ENCODE measurements at regions not wholly inside any gene's neighbourhood (a gene's known extent, or its start where the extent isn't known, plus 50 kb on each side); places are given as distances from the start of the nearest gene placed in this dataset.

- no peaks in the 10 kb centered on the region for H3K9me3 Mint-ChIP-seq
- no peak for DNase-seq (ENCODE audit: low spot score)
- no peak overlapping the region for H3K4me3 Mint-ChIP-seq
- ChIA-PET POLR2A (no interaction called here), CTCF (no interaction called here)
- TF ChIP-seq, protein P1, sequence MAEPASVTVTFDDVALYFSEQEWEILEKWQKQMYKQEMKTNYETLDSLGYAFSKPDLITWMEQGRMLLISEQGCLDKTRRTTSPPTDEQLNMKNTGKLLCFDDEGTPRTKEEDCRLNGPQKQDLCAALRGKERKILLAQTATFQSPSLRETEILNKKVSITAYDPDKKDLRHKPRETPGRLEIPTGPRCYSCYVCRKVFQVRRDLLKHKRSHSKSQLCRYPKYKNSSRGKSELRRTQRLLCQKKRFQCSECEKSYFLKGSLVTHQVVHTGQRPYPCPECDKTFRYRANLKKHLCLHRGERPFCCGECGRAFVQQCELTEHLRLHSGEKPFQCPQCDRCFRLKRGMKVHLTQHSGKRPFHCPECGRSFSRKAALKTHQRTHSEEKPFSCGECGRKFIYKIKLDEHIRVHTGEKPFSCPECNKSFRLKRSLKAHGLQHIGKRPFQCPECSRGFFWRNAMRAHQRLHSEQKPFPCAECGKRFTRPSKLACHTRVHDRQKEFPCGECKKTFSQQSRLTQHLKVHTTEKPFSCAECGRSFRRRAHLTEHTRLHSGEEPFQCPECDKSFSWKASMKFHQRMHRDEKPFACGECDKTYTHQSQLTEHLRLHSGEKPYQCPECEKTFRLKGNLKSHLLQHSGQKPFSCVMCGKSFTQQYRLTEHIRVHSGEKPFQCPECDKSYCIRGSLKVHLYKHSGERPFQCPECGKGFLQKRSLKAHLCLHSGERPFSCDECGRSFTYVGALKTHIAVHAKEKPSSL (CRISPR knock-in tag; conservative IDR thresholded peaks at IDR 0.05) = no peak
- TF ChIP-seq ATF1 (CRISPR knock-in tag; IDR thresholded peaks at IDR 0.05) (no peak), CBFB (CRISPR knock-in tag; IDR thresholded peaks at IDR 0.05; ENCODE audit: low read depth) (no peak), FOXP1 (CRISPR knock-in tag; IDR thresholded peaks at IDR 0.05; ENCODE audit: borderline replicate concordance) (no peak), ESRRA (CRISPR knock-in tag; IDR thresholded peaks at IDR 0.05; ENCODE audit: borderline replicate concordance) (no peak)
- TF ChIP-seq, protein P2, sequence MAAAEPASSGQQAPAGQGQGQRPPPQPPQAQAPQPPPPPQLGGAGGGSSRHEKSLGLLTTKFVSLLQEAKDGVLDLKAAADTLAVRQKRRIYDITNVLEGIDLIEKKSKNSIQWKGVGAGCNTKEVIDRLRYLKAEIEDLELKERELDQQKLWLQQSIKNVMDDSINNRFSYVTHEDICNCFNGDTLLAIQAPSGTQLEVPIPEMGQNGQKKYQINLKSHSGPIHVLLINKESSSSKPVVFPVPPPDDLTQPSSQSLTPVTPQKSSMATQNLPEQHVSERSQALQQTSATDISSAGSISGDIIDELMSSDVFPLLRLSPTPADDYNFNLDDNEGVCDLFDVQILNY (CRISPR knock-in tag; IDR thresholded peaks at IDR 0.05) = no peak
- H3K27ac Mint-ChIP-seq = no peak overlapping the region
- ATAC-seq = no peak
- no peaks in the 10 kb centered on the region for H3K4me1 Mint-ChIP-seq
- H3K36me3 Mint-ChIP-seq = no peaks in the 10 kb centered on the region
- no peaks in the 10 kb centered on the region for H3K27me3 Mint-ChIP-seq (ENCODE audit: low read depth)
Measured at GRCh38 chrX:12032082-12032481, 106.2 kb upstream of the FRMPD4 start.

DNA sequence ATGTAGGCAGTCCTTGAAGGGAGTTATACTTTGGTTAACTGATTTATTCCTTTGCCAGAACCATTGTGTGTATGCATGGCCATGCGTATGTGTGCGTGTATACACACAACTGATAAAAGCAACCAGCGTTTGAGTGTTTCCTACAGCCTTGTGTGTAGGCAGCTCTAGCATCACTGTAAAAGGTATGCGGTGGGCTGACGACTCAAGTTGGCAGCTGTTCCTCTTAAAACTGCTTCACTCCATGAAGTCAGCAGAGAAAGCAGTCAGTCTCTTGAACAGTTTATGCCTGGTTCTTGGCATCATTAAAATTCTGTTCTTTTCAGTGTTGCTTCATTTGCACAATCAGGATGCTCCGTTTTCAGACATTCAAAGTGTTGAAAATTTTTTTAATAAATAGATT lies 103.5 kb upstream of the FRMPD4 start:
- ChIA-PET POLR2A (no interaction called here), CTCF (no interaction called here)
- ATAC-seq (no peak), DNase-seq (ENCODE audit: low spot score) (no peak)
- Mint-ChIP-seq H3K9me3 (no peaks in the 10 kb centered on the region), H3K27ac (no peak overlapping the region), H3K4me3 (no peak overlapping the region), H3K36me3 (no peaks in the 10 kb centered on the region), H3K4me1 (no peaks in the 10 kb centered on the region), H3K27me3 (ENCODE audit: low read depth) (no peaks in the 10 kb centered on the region)
- TF ChIP-seq NR3C1 (CRISPR knock-in tag; conservative IDR thresholded peaks at IDR 0.05; ENCODE audit: low read depth) = no peak
- TF ChIP-seq NFE2L1 (CRISPR knock-in tag; IDR thresholded peaks at IDR 0.05) = no peak
- TF ChIP-seq GTF2I (CRISPR knock-in tag; conservative IDR thresholded peaks at IDR 0.05) = no peak
- TF ChIP-seq ETV6 (CRISPR knock-in tag; IDR thresholded peaks at IDR 0.05) = no peak
- no peak for TF ChIP-seq TEAD1 (CRISPR knock-in tag; IDR thresholded peaks at IDR 0.05)
- no peak for TF ChIP-seq SMAD3 (CRISPR knock-in tag; IDR thresholded peaks at IDR 0.05; ENCODE audit: borderline replicate concordance)

DNA sequence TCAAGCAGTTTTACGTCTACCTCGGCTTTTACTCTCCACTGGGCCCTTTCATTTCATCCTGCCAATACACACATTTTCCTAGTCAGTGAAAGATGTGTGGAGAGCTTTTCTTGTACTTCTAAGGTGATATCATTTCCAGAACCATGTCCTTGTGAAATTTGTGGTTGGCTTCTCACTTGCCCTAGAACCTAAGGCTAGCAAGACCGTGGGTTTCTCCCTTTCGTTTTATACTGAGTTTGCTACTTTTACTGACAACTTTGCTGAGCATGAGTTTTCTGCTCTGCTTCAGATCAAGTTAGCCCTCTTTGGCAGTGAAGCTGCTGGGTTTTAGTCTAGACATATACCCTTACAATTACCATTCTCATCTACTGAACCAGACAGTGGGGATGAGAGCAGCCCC lies 95.7 kb upstream of the FRMPD4 start:
- no peaks in the 10 kb centered on the region; the same call in 1 of the 2 replicates for H3K27me3 Mint-ChIP-seq (ENCODE audit: low read depth)
- H3K36me3 Mint-ChIP-seq = no peaks in the 10 kb centered on the region
- POLR2A ChIA-PET = no interaction called here
- CTCF ChIA-PET = no interaction called here
- no peak overlapping the region for H3K27ac Mint-ChIP-seq
- H3K4me1 Mint-ChIP-seq = no peaks in the 10 kb centered on the region
- H3K9me3 Mint-ChIP-seq = peaks cover 2% of the 10 kb centered on the region; the same call in 1 of the 2 replicates
- DNase-seq (ENCODE audit: low spot score) = no peak
- TF ChIP-seq SOX15 (CRISPR knock-in tag; IDR thresholded peaks at IDR 0.05) (no peak), ATF6 (CRISPR knock-in tag; IDR thresholded peaks at IDR 0.05) (no peak), ZNF396 (CRISPR knock-in tag; IDR thresholded peaks at IDR 0.05; ENCODE audit: borderline replicate concordance) (no peak), GRHL2 (CRISPR knock-in tag; IDR thresholded peaks at IDR 0.05; ENCODE audit: insufficient replicate concordance, severe bottlenecking) (no peak)
- no peak overlapping the region for H3K4me3 Mint-ChIP-seq
- ATAC-seq = no peak

DNA sequence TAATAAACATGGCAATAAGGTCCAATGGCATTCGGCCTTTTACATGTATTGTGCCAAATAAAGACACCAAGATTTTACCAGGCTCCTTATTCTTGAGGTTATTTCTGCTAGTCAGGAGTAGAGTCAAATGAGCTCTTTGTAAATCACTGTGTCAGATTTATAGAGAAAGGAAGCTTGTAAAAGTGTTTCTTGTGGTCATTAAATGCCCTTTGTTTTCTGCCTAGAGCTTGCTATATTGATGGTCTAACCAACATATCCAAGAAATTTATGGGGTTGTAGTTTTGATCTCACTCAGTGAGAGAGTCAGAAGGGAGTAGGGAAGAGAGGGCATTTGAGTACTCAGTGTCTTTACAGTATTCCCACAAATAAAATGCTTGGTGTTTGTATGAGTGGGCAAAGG lies 86.2 kb upstream of the FRMPD4 start:
- no peak for ATAC-seq
- Mint-ChIP-seq H3K4me3 (no peak overlapping the region), H3K4me1 (no peaks in the 10 kb centered on the region), H3K36me3 (no peaks in the 10 kb centered on the region), H3K27ac (no peak overlapping the region), H3K9me3 (peaks cover 11% of the 10 kb centered on the region), H3K27me3 (ENCODE audit: low read depth) (no peaks in the 10 kb centered on the region; the same call in 1 of the 2 replicates)
- DNase-seq (ENCODE audit: low spot score) = no peak
- ChIA-PET CTCF (no interaction called here), POLR2A (no interaction called here)
- TF ChIP-seq ZNF317 (CRISPR knock-in tag; IDR thresholded peaks at IDR 0.05; ENCODE audit: borderline replicate concordance, low read depth) (no peak), TP53 (CRISPR knock-in tag; IDR thresholded peaks at IDR 0.05) (no peak), GRHL2 (CRISPR knock-in tag; IDR thresholded peaks at IDR 0.05; ENCODE audit: insufficient replicate concordance, severe bottlenecking) (no peak)
- TF ChIP-seq, protein P3, sequence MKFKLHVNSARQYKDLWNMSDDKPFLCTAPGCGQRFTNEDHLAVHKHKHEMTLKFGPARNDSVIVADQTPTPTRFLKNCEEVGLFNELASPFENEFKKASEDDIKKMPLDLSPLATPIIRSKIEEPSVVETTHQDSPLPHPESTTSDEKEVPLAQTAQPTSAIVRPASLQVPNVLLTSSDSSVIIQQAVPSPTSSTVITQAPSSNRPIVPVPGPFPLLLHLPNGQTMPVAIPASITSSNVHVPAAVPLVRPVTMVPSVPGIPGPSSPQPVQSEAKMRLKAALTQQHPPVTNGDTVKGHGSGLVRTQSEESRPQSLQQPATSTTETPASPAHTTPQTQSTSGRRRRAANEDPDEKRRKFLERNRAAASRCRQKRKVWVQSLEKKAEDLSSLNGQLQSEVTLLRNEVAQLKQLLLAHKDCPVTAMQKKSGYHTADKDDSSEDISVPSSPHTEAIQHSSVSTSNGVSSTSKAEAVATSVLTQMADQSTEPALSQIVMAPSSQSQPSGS (CRISPR knock-in tag; IDR thresholded peaks at IDR 0.05; ENCODE audit: borderline replicate concordance, low read depth) = no peak
